HG02759 (cell line): ENCODE measurements at regions not wholly inside any gene's neighbourhood (a gene's known extent, or its start where the extent isn't known, plus 50 kb on each side); places are given as distances from the start of the nearest gene placed in this dataset.
A peak's percentile ranks its signal among the peaks of the same experiment; 100 is the strongest.
"Not testable (repeated sequence)": the region's sequence is repeated elsewhere in the genome, so short reads cannot be mapped to it uniquely, and the experiment has no call there.

Experiments
- ATAC-seq: cut with Tn5 transposase; IDR thresholded peaks from one replicate; pipeline ENCODE4 v1.9.1; 2021; ENCODE audit warnings: mild to moderate bottlenecking, moderate library complexity; ENCODE audit not compliant: unreplicated experiment

DNA sequence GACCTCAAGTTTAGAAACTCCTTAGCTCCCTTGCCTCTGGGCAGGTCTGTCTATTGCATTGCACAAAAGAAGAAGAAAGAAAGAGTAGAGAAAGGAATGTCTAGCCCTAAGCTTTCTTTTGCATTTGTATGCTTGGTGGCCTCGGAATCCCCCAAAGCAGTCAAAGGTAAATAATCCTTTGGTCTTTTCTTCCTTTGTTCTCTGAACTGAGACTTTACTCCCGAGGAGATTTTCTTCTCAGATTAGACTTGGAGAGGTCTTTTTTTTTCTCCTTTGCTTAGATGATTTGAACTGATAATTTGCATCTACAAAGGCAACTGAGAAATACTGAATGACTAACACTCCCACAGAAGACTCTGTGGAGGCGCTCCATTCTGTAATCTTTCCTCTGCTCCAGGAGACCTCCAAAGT lies 93.2 kb downstream of the AKR1D1 start:
- no peak for ATAC-seq

DNA sequence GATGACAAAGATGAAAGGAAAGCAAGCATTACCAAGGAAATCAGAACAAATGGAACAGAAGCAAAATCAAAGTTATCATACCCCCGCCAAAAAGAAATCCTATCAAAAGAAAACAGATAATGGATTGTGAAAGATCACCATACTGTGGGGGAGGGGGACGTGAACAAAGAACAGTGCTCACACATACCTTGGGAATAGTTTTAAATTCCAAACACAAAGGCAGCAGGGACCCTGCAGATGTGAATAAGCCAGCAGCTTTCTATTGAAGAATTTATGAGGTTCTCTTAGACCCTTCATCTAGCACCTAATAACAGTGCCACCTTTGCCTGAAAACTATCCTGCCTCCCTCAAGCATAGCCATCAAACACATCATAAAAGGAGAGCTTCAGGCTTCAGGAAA lies 94.0 kb downstream of the AKR1D1 start:
- ATAC-seq, result no peak

DNA sequence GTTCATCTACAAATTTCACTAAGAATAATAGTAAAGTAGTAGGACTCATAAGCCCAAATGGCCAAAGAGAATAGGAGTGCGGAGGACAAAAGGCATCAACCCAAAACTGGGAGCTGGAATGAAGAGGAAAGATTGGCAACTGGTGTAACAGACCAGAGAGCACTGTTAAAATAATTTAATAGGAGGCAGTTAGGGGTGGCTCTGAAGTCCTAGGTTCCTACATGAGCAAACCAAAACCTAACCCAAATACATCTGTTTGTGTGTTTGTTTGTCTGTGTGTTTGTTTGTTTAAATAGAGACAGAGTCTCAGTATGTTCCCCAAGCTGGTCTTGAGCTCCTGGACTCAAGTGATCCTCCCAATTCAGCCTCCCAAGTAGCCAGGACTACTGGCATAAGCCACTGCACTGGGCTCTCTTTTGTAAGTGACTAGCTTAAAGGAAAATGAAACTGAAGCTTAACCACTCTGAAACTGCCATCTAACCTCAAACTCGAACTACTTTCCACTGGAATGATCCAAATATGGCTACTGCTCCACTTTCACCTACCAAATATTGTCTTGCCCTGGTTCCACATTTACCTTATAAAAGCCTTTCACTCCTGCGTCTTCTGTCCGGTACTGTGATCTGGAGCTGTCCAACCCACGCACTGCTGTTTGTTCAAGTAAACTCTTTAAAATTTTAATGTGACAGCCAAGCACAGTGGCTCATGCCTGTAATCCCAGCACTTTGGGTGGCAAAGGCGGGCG lies 94.9 kb downstream of the AKR1D1 start:
- peak; percentile 90 for ATAC-seq

DNA sequence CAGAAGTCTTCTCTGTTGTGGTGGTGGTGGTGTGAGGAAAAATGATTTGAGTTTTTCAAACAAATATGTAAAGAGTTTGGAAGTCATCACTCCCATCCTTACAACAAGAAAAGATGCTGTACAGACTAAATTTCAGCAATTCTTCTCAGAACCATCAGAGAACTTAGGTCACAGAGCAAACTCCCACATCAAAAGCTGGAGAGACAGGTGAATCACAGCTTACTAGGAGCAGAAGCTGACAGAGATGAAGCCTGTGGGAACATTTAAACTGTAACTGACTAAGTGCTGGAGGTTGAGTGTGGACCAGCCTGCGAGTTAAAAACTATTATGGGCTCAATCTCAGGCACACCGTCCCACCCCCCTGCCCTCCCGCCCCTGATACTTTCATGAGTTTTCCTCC lies 97.3 kb downstream of the AKR1D1 start:
- ATAC-seq, result no peak

DNA sequence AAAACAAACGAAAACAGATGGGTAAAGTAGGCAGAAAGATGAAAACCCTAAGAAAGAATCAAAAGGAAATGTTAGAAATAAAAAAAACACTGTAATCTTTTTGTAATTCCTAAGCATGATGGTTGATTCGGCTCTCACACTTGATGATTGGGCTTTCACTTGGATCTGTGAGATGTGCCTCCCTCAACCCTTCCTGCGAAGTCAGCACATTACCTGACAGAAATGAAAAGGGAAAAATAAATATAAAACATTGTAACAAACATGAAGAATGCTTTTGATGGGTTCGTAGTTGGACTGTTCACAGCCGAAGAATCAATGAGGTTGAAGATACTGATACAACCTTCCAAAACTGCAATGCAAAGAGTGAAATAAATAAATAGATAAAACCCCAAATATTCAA lies 99.8 kb downstream of the AKR1D1 start:
- no peak for ATAC-seq

DNA sequence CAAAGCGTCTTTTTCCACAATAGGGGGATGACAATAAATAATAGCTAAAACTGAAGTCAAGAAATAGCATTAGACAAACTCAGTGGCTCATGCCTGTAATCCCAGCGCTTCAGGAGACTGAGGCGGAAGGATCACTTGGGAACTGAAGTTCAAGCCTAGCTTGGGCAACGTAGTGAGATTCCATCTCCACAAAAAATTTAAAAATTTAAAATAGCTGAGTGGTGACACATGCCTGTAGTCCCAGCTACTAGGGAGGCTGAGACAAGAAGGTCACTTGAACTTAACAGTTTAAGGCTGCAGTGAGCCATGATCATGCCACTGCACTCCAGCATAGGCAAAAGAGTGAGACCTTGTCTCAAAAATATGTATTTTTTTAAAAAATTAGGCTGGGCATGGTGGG lies 107.9 kb downstream of the AKR1D1 start:
- ATAC-seq, result no peak

DNA sequence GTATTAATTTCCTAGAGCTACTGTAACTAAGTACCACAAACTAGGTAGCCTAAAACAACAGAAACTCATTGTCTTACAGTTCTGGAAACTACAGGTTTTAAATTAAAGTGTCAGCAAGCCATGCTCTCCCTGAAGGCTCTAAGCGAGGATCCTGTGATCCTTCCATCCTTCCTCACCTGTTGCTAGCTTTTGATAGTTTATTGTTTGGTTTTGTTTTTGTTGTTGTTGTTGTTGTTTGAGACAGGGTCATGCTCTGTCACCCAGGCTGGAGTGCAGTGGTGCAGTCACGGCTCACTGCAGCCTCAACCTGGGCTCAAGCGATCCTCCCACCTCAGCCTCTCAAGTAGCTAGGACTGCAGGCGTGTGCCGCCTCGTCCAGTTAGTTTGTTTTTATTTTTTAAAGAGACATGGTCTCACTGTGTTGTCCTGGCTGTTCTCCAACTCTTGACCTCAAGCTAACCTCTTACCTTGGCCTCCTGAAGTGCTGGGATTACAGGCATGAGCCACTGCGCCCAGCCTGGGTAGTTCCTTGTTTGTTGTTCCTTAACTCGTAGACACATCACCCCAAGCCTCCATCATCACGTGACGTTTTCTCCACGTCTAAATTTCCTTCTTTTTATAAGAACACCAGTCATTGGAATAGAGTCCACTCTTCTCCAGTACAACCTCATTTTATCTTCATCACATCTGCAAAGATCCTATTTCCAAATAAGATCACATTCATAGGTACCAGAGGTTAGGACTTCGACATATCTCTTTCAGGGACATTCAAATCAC lies 109.1 kb downstream of the AKR1D1 start:
- no peak for ATAC-seq

DNA sequence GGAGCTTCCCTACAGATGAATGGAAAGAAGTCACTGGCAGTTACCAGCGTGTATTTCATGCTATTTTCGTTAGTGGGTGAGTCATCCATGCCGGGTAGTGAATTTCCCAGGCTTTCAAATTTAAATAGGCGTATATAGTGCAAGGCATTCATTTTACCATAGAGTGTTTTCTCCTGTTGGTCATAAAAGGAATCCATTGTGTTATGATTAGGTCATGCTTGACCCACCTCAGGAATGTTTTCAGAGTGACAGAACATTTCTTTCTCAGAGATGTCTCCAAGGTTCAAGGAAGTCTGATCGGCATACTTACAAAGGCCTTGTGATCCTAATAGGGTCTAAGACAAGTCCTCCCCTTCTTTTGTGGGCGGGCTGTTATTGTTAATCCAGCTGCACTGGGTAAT lies 110.7 kb downstream of the AKR1D1 start:
- no peak for ATAC-seq

DNA sequence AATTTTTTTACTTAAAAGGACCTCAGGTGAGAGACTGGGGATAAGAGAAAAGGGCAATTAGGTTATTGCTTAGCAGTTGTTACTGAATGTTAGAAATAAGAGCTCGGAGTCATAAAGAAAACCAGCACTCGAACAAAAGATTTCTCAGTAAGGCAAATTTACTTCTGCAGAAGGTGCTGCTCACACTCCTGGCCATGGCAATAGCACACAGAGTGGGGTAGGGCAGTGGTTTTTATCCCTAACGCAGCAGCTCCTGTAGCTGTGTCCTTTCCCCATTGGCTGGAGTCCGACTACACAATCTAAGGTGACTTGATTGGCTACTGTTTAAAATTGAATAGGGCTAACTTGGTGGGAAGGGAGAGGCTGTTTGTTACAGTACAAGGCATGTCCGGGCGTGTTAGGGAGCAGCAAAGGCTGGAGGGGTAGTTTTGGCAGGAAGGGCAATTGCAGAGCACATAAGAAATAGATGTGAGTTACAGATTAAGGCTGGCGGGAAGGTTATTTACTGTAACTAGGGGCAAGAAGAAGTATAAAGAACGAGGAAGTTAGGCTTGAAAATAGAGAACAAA lies 112.1 kb downstream of the AKR1D1 start:
- ATAC-seq, result no peak

DNA sequence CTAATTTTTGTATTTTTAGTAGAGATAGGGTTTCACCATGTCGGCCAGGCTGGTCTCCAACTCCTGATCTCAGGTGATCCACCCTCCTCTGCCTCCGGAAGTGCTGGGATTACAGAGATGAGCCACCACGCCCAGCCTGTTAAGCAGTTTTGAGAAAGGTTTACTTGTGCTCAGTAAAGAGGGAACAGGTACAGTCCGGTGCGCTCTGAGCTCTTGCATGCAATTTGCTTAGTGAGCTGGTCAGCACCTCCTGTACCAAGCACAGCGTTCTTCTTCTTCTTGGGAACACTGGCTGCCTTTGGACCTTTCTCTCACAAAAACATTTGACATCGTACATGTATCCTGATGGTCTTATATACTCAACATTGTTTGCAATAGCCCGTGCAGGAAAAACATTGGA lies 118.3 kb downstream of the AKR1D1 start:
- no peak for ATAC-seq

DNA sequence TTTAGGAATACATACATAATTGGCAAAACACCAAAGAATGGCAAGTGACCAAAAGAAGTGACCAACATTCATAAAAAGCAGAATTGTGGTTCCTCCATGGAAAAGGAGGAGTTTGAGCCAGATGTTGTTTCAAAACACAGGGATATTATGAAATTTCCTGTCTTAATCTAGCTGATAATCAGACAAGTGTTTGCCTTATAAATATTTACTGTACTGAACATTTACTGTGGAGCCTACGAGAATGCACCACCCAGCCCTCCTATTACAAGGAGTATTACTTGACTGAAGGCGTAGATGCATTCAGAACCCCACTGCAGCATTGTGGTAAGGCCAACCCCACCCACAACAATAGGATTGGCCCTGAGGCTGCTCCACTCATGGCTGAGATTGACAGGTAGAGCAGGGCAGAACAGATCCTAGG lies 118.9 kb downstream of the AKR1D1 start:
- ATAC-seq, result no peak

DNA sequence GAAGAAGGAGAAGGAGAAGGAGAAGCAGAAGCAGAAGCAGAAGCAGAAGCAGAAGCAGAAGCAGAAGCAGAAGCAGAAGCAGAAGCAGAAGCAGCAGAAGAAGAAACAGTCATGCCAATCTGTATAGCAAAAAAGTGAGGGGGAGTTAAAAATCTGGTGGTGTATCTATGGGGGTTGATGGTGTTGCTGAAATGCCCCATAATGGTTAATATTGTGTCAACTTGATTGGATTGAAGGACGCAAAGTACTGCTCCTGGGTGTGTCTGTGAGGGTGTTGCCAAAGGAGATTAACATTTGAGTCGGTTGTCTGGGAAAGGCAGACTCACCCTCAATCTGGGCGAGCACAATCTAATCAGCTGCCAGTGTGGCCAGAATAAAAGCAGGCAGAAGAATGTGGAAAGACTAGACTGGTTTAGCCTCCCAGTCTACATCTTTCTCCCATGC lies 120.3 kb downstream of the AKR1D1 start:
- ATAC-seq, result not testable (repeated sequence)

DNA sequence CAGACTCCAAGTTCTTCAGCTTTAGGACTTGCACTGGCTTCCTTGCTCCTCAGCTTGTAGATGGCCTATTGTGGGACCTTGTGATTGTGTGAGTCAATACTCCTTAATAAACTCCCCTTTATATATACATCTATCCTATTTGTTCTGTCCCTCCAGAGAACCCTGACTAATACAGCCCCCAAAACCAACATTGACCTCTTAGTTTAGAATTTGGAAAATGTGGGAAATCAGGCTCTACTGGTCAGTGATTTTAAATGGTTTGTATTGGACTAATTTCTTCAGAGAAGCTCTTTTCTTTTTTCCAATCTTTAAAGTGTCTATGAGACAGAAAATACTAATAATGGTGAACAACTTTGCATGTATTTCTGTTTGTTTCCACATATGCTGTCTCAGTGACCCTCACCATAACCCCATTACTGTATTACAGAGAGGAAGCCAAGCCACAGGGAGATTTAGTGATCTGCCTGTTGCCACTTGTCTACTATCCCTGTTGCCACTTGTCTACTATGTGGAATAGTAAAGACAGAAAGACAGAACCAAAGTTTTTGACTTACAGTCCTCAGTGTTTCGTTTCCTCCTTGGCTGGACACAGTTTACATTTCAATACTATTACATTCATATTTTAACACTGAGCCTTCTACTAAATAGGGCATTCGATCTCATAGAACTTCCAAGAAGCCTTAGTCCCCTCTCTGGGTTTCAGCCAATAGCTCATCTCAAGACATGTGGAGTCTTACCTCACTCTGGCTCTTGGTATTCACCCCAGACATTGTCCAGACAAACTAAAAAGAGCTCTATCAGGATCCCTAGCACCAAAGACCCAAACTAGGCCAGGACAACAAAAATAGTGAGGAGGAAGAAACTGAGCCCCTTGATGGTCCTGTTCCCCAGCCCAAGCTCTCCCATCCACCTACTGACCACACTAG lies 121.0 kb downstream of the AKR1D1 start:
- ATAC-seq, result no peak

DNA sequence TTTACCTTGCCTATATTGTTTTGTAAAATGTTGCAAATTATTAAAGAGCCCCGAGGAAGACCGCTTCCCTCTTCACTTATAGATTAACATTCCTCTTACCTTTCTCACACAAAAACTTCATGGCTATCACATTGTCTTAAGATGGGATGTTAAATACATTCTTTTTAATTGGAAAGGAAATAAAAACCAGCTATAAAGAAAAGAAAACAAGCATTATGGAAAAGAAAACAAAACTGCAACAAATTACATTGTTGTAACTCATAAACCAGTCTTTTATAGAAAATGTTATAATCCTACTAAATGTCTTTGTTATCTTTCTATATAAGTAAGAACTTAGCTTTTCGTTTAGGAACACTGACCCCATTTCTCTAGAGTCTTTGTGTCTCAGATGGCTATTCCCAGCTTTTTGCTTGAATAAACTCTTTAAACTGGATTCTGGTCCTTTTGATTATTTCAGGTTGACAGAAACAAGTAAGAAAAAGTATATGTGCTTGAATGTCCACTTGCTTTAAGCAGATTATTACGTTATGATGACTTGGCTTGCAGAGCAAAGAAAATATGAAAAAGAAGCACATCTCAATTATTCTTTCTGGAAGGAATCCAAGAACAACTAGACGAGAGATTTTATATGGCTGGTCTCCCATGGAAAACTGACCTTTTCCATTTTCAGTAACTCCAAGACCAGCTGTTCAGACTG lies 128.2 kb downstream of the AKR1D1 start:
- ATAC-seq, result no peak

DNA sequence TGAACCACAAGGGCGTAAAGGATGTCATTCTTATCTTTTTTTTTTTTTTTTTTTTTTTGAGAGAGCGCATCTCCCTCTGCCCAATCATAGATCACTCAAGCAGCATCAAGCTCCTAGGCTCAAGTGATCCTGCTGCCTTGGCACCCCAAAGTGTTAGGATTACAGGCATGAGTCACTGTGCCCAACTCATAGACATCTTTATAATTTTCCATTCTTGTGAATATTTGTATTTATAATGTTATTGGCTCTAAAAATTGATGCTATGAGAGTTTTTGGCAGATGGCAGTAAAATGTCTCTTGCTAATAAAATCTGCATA lies 128.7 kb downstream of the AKR1D1 start:
- ATAC-seq, result no peak

DNA sequence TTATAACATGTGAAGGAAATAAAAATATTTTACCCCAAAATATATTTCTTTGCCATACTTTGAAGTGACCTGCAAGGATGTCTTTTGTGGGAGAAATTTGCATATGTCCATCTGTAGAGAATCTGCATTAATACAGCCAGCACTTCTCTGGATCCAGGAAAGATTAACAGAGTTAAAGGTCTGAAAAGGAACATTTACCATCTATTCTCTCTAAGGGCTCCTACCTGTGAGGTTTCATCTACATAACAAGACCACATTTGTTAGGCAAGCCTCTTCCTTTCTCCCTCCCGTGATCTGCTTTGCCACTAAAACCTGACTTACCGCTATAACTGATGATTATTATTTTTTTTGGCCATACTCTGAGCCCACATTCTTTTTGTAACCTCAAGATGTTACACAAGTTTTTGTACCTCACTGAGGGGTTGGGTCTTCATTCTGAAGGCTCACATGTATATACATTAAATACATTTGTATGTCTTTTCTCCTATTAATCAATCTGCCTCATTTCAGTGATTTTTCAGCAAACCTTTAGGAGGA lies 129.4 kb downstream of the AKR1D1 start:
- no peak for ATAC-seq

DNA sequence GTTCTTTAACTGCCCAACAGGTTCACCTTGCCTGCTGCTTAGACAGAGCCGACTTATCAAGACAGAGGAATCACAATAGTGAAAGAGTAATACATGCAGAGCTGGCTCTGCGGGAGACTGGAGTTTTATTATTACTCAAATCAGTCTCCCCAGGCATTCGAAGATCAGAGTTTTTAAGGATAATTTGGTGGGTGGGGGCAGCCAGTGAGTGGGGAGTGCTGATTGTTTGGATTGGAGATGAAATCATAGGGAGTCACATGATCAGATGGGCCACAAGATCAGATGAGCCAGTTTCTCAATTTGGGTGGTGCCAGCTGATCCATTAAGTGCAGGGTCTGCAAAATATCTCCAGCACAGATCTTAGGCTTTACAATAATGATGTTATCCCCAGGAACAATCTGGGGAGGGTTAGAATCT lies 131.3 kb downstream of the AKR1D1 start:
- no peak for ATAC-seq

DNA sequence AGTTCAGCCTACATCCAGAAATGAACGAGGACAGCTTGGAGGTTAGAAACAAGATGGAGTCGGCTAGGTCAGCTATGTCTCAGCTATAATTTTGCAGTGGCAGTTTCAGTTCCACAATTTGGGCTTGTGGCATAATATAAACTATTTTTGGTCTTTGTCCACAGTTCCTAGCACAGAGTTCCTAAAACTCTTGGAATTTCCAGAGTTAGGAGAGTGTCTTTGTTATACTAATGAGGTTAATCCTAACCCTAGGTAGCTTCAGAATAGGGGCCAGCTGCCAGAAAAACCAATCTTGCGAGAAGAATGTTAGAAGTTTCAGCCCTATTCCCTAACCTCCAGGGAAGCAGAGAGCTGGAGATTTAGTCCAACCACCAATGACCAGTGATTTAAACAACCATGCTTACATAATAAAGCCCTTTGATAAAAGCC lies 131.9 kb downstream of the AKR1D1 start:
- ATAC-seq, result no peak

DNA sequence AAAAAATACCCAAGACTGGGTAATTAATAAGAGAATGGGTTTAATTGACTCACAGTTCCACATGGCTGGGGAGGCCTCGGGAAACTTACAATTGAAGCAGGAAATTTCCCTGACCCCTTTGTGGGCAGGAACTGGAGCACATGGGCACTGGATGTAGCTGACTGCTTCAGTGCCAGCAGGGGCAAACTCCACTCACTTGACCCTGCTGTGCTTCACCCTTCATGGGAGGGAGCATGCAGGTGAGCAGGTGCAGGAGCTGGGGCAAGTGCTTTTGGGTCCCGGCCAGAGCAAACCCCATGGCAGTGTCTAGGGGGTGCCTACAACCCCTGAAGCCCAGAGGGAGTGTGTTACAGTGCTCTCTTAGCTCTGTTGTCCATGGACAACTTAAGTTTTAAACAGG lies 132.6 kb downstream of the AKR1D1 start:
- ATAC-seq, result no peak

DNA sequence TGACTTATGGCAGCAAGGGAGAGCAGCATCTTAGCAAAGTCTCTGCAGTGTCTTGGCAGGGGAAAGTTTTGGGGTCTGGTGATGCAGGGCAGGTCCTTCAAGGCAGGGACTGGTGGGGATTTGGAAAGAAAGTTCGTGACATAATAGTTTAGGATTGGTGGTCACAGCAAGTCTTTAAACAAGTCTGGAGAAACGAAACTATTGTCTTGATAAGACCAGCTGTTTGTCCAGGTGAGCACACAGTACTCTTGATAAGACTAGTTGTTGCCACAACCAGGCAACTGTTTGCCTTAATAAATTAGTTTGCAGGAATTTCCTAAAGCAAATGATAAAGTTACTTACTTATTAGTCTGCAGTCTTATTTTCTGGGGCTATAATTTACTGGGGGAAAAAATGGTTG lies 136.1 kb downstream of the AKR1D1 start:
- ATAC-seq, result no peak
